ENCODE measurements at regions not wholly inside any gene's neighbourhood (a gene's known extent, or its start where the extent isn't known, plus 50 kb on each side); places are given as distances from the start of the nearest gene placed in this dataset.

GRCh38 chr10:3241274-3241921 lies 68.8 kb upstream of the PITRM1 start:
- DNase-seq (ENCODE audit: low read depth in 3 of 3): no peak

- no peak for DNase-seq (ENCODE audit: low read depth in 3 of 3)
These were observed 67.6 kb upstream of the PITRM1 start for GRCh38 chr10:3239920-3240894.

GRCh38 chr10:3239066-3239919 lies 66.7 kb upstream of the PITRM1 start:
- peak; percentile 56 to 75 (median 69) for DNase-seq (ENCODE audit: low read depth in 3 of 3)

GRCh38 chr10:3238115-3238871 lies 65.7 kb upstream of the PITRM1 start:
- no peak for DNase-seq (ENCODE audit: low read depth in 3 of 3)

- no peak for DNase-seq (ENCODE audit: low read depth in 3 of 3)
These were observed 64.9 kb upstream of the PITRM1 start for GRCh38 chr10:3237530-3237929.

- no peak for DNase-seq (ENCODE audit: low read depth in 3 of 3)
These were observed 64.2 kb upstream of the PITRM1 start for GRCh38 chr10:3236644-3237404.

GRCh38 chr10:3235996-3236510 lies 63.5 kb upstream of the PITRM1 start:
- DNase-seq (ENCODE audit: low read depth in 3 of 3): no peak

- no peak for DNase-seq (ENCODE audit: low read depth in 3 of 3)
These were observed 62.8 kb upstream of the PITRM1 start for GRCh38 chr10:3235395-3235794.

- no peak for DNase-seq (ENCODE audit: low read depth in 3 of 3)
These were observed 61.0 kb upstream of the PITRM1 start for GRCh38 chr10:3233486-3233990.

GRCh38 chr10:3231951-3232730 lies 59.6 kb upstream of the PITRM1 start:
- no peak for DNase-seq (ENCODE audit: low read depth in 3 of 3)

GRCh38 chr10:3229815-3230214 lies 57.2 kb upstream of the PITRM1 start:
- no peak for DNase-seq (ENCODE audit: low read depth in 3 of 3)

- DNase-seq (ENCODE audit: low read depth in 3 of 3): no peak
These were observed 56.0 kb upstream of the PITRM1 start for GRCh38 chr10:3228629-3228945.

GRCh38 chr10:3226960-3227744 lies 54.6 kb upstream of the PITRM1 start:
- no peak for DNase-seq (ENCODE audit: low read depth in 3 of 3)

- no peak for DNase-seq (ENCODE audit: low read depth in 3 of 3)
These were observed 53.0 kb upstream of the PITRM1 start for GRCh38 chr10:3225561-3225960.

GRCh38 chr10:3224241-3224640 lies 51.7 kb upstream of the PITRM1 start:
- DNase-seq (ENCODE audit: low read depth in 3 of 3): no peak

- DNase-seq (ENCODE audit: low read depth in 3 of 3): no peak
These were observed 50.0 kb upstream of the PITRM1 start for GRCh38 chr10:3222626-3223025.
